WTC11 (cell line): ENCODE measurements at regions not wholly inside any gene's neighbourhood (a gene's known extent, or its start where the extent isn't known, plus 50 kb on each side); places are given as distances from the start of the nearest gene placed in this dataset.

Experiments
- ATAC-seq: fragments of 200-7000 bp; cut with Tn5 transposase; 2 replicates; pipeline ENCODE4 v1.10.0; 2021; ENCODE audit warnings: mild to moderate bottlenecking, moderate library complexity
- CTCF ChIA-PET: fragments of 300-600 bp; sonication (Branson Sonifier 250); formaldehyde crosslinking; loops from one replicate; lab custom pipeline; 2021; ENCODE audit warnings: antibody characterized with exemption; lab: Charles Lee
- POLR2A ChIA-PET: fragments of 350-600 bp; sonication (Branson Sonifier 250); formaldehyde crosslinking; loops from one replicate; lab custom pipeline; 2021; ENCODE audit warnings: antibody characterized with exemption; lab: Charles Lee
- DNase-seq: peaks from one replicate; pipeline ENCODE4 v3.0.0; 2021; ENCODE audit warnings: low spot score
- H3K27ac Mint-ChIP-seq: 2 replicates; pipeline ENCODE4 v1.8.0; 2021; ENCODE audit warnings: mixed read lengths
- H3K27me3 Mint-ChIP-seq: 2 replicates; pipeline ENCODE4 v1.8.0; 2021; ENCODE audit warnings: low read depth, mild to moderate bottlenecking, moderate library complexity, mixed read lengths
- H3K36me3 Mint-ChIP-seq: 2 replicates; pipeline ENCODE4 v1.8.0; 2021; ENCODE audit warnings: mixed read lengths
- H3K4me1 Mint-ChIP-seq: 2 replicates; pipeline ENCODE4 v1.8.0; 2022; ENCODE audit warnings: mixed read lengths
- H3K4me3 Mint-ChIP-seq: 2 replicates; pipeline ENCODE4 v1.8.0; 2021; ENCODE audit warnings: mild to moderate bottlenecking, moderate library complexity, mixed read lengths
- H3K9me3 Mint-ChIP-seq: 2 replicates; pipeline ENCODE4 v1.8.0; 2021; ENCODE audit warnings: mixed read lengths
- ATF1 ChIP-seq: sonication (generic); formaldehyde crosslinking; IDR thresholded peaks from 2 replicates; pipeline ENCODE4 v1.8.1; 2023; ENCODE audit warnings: mild to moderate bottlenecking, moderate library complexity, missing genetic modification reagents
- CREM ChIP-seq: sonication (generic); formaldehyde crosslinking; IDR thresholded peaks from 2 replicates; pipeline ENCODE4 v1.8.1; 2022; ENCODE audit warnings: mild to moderate bottlenecking, missing genetic modification reagents, moderate library complexity
- ELF4 ChIP-seq: sonication (generic); formaldehyde crosslinking; IDR thresholded peaks from 2 replicates; pipeline ENCODE4 v1.8.1; 2022; ENCODE audit warnings: low read depth, mild to moderate bottlenecking, moderate library complexity, missing genetic modification reagents
- EMX1 ChIP-seq: fragments of 250-450 bp; sonication (Bioruptor Pico); IDR thresholded peaks from 2 replicates; pipeline ENCODE4 v1.8.0; 2021; ENCODE audit warnings: mild to moderate bottlenecking
- GABPB1 ChIP-seq: sonication (generic); formaldehyde crosslinking; IDR thresholded peaks from 2 replicates; pipeline ENCODE4 v1.8.1; 2023; ENCODE audit warnings: mild to moderate bottlenecking, missing genetic modification reagents
- JUN ChIP-seq: sonication (generic); formaldehyde crosslinking; IDR thresholded peaks from 2 replicates; pipeline ENCODE4 v1.8.0; 2023; ENCODE audit warnings: mild to moderate bottlenecking, missing genetic modification reagents
- NFE2L1 ChIP-seq: sonication (generic); formaldehyde crosslinking; IDR thresholded peaks from 2 replicates; pipeline ENCODE4 v1.8.1; 2023; ENCODE audit warnings: missing genetic modification reagents
- OVOL2 ChIP-seq: fragments of 250-450 bp; sonication (Bioruptor Pico); IDR thresholded peaks from 2 replicates; pipeline ENCODE4 v1.9.0; 2021; ENCODE audit warnings: mild to moderate bottlenecking, borderline replicate concordance
- PRRX2 ChIP-seq: fragments of 250-450 bp; sonication (Bioruptor Pico); IDR thresholded peaks from 2 replicates; pipeline ENCODE4 v1.8.0; 2021; ENCODE audit warnings: mild to moderate bottlenecking
- SMAD3 ChIP-seq: sonication (generic); formaldehyde crosslinking; IDR thresholded peaks from 2 replicates; pipeline ENCODE4 v1.8.0; 2022; ENCODE audit warnings: missing genetic modification reagents, mild to moderate bottlenecking, borderline replicate concordance
- SMAD4 ChIP-seq: sonication (generic); formaldehyde crosslinking; IDR thresholded peaks from 2 replicates; pipeline ENCODE4 v1.8.0; 2022; ENCODE audit warnings: mild to moderate bottlenecking, missing genetic modification reagents
- ZNF416 ChIP-seq: fragments of 250-450 bp; sonication (Bioruptor Pico); IDR thresholded peaks from 2 replicates; pipeline ENCODE4 v1.9.0; 2021; ENCODE audit warnings: mild to moderate bottlenecking, inconsistent platforms
- TF ChIP-seq, protein P1 (sequence below): sonication (generic); formaldehyde crosslinking; IDR thresholded peaks from 2 replicates; pipeline ENCODE4 v1.8.1; 2023; ENCODE audit warnings: mild to moderate bottlenecking, missing genetic modification reagents, moderate library complexity
- TF ChIP-seq, protein P2 (sequence below): sonication (generic); formaldehyde crosslinking; IDR thresholded peaks from 2 replicates; pipeline ENCODE4 v1.8.1; 2023; ENCODE audit warnings: mild to moderate bottlenecking, moderate library complexity, missing genetic modification reagents
- TF ChIP-seq, protein P3 (sequence below): fragments of 250-450 bp; sonication (Bioruptor Pico); IDR thresholded peaks from 2 replicates; pipeline ENCODE4 v1.9.0; 2021; ENCODE audit warnings: mild to moderate bottlenecking, borderline replicate concordance
- TF ChIP-seq, protein P4 (sequence below): sonication (generic); formaldehyde crosslinking; IDR thresholded peaks from 2 replicates; pipeline ENCODE4 v1.8.1; 2023; ENCODE audit warnings: mild to moderate bottlenecking, missing genetic modification reagents, moderate library complexity
- TF ChIP-seq, protein P5 (sequence below): fragments of 250-450 bp; sonication (Bioruptor Pico); IDR thresholded peaks from 2 replicates; pipeline ENCODE4 v2.1.2; 2022; ENCODE audit warnings: mild to moderate bottlenecking, moderate library complexity
- TF ChIP-seq, protein P6 (sequence below): sonication (generic); formaldehyde crosslinking; IDR thresholded peaks from 2 replicates; pipeline ENCODE4 v1.8.0; 2023; ENCODE audit warnings: missing genetic modification reagents, mild to moderate bottlenecking, borderline replicate concordance

DNA sequence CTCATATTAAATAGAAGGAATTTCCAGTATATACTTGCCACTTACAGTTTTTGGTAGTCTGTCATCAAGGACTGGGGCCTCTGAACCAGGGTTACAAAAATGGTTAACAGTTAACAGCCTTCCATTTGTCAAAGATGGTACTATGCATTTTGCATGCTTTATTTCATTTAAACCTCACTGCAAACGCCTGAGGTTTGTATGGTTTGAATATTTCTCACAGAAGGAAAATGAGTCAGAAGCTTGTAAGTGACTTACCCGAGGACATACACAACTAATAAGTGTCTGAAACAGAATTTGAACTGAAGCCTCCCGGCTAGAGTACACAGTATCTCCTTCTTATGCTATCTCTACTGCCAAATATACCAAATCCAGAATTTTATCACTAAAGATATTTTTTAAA lies 1593.5 kb upstream of the ACVR2A start:
- TF ChIP-seq, protein P1, sequence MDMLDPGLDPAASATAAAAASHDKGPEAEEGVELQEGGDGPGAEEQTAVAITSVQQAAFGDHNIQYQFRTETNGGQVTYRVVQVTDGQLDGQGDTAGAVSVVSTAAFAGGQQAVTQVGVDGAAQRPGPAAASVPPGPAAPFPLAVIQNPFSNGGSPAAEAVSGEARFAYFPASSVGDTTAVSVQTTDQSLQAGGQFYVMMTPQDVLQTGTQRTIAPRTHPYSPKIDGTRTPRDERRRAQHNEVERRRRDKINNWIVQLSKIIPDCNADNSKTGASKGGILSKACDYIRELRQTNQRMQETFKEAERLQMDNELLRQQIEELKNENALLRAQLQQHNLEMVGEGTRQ (CRISPR knock-in tag) = no peak
- TF ChIP-seq, protein P2, sequence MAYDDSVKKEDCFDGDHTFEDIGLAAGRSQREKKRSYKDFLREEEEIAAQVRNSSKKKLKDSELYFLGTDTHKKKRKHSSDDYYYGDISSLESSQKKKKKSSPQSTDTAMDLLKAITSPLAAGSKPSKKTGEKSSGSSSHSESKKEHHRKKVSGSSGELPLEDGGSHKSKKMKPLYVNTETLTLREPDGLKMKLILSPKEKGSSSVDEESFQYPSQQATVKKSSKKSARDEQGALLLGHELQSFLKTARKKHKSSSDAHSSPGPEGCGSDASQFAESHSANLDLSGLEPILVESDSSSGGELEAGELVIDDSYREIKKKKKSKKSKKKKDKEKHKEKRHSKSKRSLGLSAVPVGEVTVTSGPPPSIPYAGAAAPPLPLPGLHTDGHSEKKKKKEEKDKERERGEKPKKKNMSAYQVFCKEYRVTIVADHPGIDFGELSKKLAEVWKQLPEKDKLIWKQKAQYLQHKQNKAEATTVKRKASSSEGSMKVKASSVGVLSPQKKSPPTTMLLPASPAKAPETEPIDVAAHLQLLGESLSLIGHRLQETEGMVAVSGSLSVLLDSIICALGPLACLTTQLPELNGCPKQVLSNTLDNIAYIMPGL (CRISPR knock-in tag) = no peak
- TF ChIP-seq EMX1 (CRISPR knock-in tag) (no peak), ATF1 (CRISPR knock-in tag) (no peak), JUN (CRISPR knock-in tag) (no peak), PRRX2 (CRISPR knock-in tag) (no peak), SMAD4 (CRISPR knock-in tag) (no peak), NFE2L1 (CRISPR knock-in tag) (no peak), OVOL2 (no peak), ELF4 (CRISPR knock-in tag) (no peak), GABPB1 (CRISPR knock-in tag) (no peak)
- TF ChIP-seq, protein P3, sequence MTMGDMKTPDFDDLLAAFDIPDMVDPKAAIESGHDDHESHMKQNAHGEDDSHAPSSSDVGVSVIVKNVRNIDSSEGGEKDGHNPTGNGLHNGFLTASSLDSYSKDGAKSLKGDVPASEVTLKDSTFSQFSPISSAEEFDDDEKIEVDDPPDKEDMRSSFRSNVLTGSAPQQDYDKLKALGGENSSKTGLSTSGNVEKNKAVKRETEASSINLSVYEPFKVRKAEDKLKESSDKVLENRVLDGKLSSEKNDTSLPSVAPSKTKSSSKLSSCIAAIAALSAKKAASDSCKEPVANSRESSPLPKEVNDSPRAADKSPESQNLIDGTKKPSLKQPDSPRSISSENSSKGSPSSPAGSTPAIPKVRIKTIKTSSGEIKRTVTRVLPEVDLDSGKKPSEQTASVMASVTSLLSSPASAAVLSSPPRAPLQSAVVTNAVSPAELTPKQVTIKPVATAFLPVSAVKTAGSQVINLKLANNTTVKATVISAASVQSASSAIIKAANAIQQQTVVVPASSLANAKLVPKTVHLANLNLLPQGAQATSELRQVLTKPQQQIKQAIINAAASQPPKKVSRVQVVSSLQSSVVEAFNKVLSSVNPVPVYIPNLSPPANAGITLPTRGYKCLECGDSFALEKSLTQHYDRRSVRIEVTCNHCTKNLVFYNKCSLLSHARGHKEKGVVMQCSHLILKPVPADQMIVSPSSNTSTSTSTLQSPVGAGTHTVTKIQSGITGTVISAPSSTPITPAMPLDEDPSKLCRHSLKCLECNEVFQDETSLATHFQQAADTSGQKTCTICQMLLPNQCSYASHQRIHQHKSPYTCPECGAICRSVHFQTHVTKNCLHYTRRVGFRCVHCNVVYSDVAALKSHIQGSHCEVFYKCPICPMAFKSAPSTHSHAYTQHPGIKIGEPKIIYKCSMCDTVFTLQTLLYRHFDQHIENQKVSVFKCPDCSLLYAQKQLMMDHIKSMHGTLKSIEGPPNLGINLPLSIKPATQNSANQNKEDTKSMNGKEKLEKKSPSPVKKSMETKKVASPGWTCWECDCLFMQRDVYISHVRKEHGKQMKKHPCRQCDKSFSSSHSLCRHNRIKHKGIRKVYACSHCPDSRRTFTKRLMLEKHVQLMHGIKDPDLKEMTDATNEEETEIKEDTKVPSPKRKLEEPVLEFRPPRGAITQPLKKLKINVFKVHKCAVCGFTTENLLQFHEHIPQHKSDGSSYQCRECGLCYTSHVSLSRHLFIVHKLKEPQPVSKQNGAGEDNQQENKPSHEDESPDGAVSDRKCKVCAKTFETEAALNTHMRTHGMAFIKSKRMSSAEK (CRISPR knock-in tag) = no peak
- TF ChIP-seq, protein P4, sequence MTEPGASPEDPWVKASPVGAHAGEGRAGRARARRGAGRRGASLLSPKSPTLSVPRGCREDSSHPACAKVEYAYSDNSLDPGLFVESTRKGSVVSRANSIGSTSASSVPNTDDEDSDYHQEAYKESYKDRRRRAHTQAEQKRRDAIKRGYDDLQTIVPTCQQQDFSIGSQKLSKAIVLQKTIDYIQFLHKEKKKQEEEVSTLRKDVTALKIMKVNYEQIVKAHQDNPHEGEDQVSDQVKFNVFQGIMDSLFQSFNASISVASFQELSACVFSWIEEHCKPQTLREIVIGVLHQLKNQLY = no peak
- Mint-ChIP-seq H3K4me3 (no peak overlapping the region), H3K36me3 (no peaks in the 10 kb centered on the region), H3K9me3 (no peaks in the 10 kb centered on the region), H3K27ac (no peak overlapping the region), H3K27me3 (no peaks in the 10 kb centered on the region), H3K4me1 (peaks cover 10% of the 10 kb centered on the region)
- no peak for ATAC-seq
- CTCF ChIA-PET = no interaction called here
- POLR2A ChIA-PET = no interaction called here
- DNase-seq = no peak

DNA sequence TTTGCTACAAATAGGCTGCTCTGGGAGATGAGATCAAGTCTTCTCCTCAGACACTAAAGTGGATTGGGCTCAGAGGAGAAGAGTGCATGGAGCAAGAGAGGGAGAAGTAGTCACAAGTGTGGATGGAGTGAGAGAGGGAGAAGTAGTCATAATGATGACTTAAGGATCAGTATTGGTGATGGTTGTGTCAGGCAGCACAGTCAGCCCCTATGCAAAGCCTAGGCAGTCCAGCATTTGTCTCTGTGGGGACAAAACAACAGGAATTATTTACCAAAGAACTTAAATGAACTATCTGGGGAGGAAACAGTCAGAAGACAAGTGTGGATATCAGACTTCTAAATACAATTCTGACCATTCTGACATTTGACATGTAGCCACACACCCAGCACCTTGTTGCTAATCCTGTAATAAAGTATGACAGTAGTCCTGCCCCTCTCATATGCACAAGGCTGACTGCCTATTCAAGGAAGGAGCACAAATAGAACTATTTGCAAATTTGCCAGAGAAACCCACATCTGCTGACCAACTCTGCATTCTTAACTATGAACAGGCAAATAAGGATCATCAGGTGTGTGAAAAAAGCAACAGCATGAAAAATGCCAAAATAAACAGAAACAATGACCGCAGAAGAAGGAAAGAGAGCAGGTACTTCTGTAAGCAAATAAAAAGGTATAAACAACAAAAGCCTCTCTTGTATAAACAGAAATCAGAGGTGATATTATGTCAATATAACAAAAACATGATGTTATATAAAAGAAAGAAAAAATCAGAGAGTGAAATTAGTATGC lies 1597.9 kb upstream of the ACVR2A start:
- ChIA-PET CTCF (no interaction called here), POLR2A (no interaction called here)
- Mint-ChIP-seq H3K4me3 (no peak overlapping the region), H3K27me3 (no peaks in the 10 kb centered on the region), H3K9me3 (no peaks in the 10 kb centered on the region), H3K4me1 (peaks cover 19% of the 10 kb centered on the region), H3K27ac (peak overlapping the region; percentile 22; the same call in 1 of the 2 replicates), H3K36me3 (no peaks in the 10 kb centered on the region)
- DNase-seq (no peak), ATAC-seq (no peak)
- TF ChIP-seq SMAD3 (CRISPR knock-in tag) = no peak
- TF ChIP-seq CREM (CRISPR knock-in tag) = no peak
- TF ChIP-seq, protein P5, sequence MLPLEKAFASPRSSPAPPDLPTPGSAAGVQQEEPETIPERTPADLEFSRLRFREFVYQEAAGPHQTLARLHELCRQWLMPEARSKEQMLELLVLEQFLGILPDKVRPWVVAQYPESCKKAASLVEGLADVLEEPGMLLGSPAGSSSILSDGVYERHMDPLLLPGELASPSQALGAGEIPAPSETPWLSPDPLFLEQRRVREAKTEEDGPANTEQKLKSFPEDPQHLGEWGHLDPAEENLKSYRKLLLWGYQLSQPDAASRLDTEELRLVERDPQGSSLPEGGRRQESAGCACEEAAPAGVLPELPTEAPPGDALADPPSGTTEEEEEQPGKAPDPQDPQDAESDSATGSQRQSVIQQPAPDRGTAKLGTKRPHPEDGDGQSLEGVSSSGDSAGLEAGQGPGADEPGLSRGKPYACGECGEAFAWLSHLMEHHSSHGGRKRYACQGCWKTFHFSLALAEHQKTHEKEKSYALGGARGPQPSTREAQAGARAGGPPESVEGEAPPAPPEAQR (CRISPR knock-in tag) = no peak
- no peak for TF ChIP-seq NFE2L1 (CRISPR knock-in tag)
- TF ChIP-seq, protein P6, sequence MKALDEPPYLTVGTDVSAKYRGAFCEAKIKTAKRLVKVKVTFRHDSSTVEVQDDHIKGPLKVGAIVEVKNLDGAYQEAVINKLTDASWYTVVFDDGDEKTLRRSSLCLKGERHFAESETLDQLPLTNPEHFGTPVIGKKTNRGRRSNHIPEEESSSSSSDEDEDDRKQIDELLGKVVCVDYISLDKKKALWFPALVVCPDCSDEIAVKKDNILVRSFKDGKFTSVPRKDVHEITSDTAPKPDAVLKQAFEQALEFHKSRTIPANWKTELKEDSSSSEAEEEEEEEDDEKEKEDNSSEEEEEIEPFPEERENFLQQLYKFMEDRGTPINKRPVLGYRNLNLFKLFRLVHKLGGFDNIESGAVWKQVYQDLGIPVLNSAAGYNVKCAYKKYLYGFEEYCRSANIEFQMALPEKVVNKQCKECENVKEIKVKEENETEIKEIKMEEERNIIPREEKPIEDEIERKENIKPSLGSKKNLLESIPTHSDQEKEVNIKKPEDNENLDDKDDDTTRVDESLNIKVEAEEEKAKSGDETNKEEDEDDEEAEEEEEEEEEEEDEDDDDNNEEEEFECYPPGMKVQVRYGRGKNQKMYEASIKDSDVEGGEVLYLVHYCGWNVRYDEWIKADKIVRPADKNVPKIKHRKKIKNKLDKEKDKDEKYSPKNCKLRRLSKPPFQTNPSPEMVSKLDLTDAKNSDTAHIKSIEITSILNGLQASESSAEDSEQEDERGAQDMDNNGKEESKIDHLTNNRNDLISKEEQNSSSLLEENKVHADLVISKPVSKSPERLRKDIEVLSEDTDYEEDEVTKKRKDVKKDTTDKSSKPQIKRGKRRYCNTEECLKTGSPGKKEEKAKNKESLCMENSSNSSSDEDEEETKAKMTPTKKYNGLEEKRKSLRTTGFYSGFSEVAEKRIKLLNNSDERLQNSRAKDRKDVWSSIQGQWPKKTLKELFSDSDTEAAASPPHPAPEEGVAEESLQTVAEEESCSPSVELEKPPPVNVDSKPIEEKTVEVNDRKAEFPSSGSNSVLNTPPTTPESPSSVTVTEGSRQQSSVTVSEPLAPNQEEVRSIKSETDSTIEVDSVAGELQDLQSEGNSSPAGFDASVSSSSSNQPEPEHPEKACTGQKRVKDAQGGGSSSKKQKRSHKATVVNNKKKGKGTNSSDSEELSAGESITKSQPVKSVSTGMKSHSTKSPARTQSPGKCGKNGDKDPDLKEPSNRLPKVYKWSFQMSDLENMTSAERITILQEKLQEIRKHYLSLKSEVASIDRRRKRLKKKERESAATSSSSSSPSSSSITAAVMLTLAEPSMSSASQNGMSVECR (CRISPR knock-in tag) = no peak
- TF ChIP-seq, protein P4 = no peak
- no peak for TF ChIP-seq ZNF416
